Transverse colon (tissue), 4 donors: ENCODE measurements at regions not wholly inside any gene's neighbourhood (a gene's known extent, or its start where the extent isn't known, plus 50 kb on each side); places are given as distances from the start of the nearest gene placed in this dataset.
A peak's percentile ranks its signal among the peaks of the same experiment; 100 is the strongest.

Experiments
- DNase-seq: peaks from one replicate; pipeline ENCODE4 v3.0.0-alpha.2; 2019
- H3K27ac ChIP-seq, 4 donors: fragments of 200-600 bp; sonication (generic); 2 replicates each; pipeline ENCODE4 v1.5.1; 2016 to 2018; ENCODE audit warnings: inconsistent platforms in 4 of 4
- H3K27me3 ChIP-seq: fragments of 200-600 bp; sonication (generic); 2 replicates; pipeline ENCODE4 v1.5.1; 2017; ENCODE audit warnings: inconsistent platforms
- H3K36me3 ChIP-seq, 4 donors: fragments of 200-600 bp; sonication (generic); 2 replicates each; pipeline ENCODE4 v1.5.1; 2017 to 2019; ENCODE audit warnings: inconsistent platforms in 4 of 4
- H3K4me1 ChIP-seq, 4 donors: fragments of 200-600 bp; sonication (generic); 2 replicates each; pipeline ENCODE4 v1.5.1; 2017 to 2020; ENCODE audit warnings: inconsistent platforms in 4 of 4
- H3K4me3 ChIP-seq, 4 donors: fragments of 200-600 bp; sonication (generic); 1 replicate in 1 of 4; 2 replicates in 3 of 4; pipeline versions ENCODE4 v1.5.1 to v1.6.1; 2017 to 2019; ENCODE audit warnings: inconsistent platforms in 4 of 4
- H3K9me3 ChIP-seq, 2 donors: fragments of 200-600 bp; sonication (generic); 2 replicates each; pipeline ENCODE4 v1.5.1; 2017 to 2019; ENCODE audit warnings: inconsistent platforms in 2 of 2
- CTCF ChIP-seq, 5 experiments: fragments of 200-600 bp in 3 of 5; fragments of 450-650 bp in 2 of 5; sonication (generic) in 3 of 5; IDR thresholded peaks; 1 replicate in 2 of 5; 2 replicates in 3 of 5; pipeline ENCODE4 v1.5.1; 2016 to 2017; ENCODE audit warnings: antibody characterized with exemption in 5 of 5, inconsistent platforms in 3 of 5, mild to moderate bottlenecking in 2 of 5, moderate library complexity in 1 of 5
- EP300 ChIP-seq: sonication (generic); formaldehyde crosslinking; IDR thresholded peaks from one replicate; pipeline ENCODE4 v1.6.1; 2017; ENCODE audit warnings: antibody characterized with exemption, low read depth
- POLR2A ChIP-seq: fragments of 450-650 bp; IDR thresholded peaks from one replicate; pipeline ENCODE4 v1.6.1; 2016; ENCODE audit warnings: antibody characterized with exemption, mild to moderate bottlenecking, moderate library complexity
- POLR2AphosphoS5 ChIP-seq, 3 donors: sonication (generic); formaldehyde crosslinking; IDR thresholded peaks; one replicate each; pipeline ENCODE4 v1.6.1; 2016; ENCODE audit warnings: antibody characterized with exemption in 3 of 3
- WGBS, 2 donors: methylation state at CpG; one replicate each; pipeline ENCODE4 v1.1.5; 2018; ENCODE audit warnings: low coverage in 1 of 2; 5-methylcytosine and 5-hydroxymethylcytosine counted together
- in situ Hi-C, 4 donors: fragments of 200-750 bp; cut with MboI; loops; one replicate each; pipeline versions ENCODE4 v1.15.0 to v1.15.1; 2017; ENCODE audit warnings: low sequenced_read_pairs in 3 of 4, low pct_ligation_motif_present in 1 of 4, low pct_unique_long_range_greater_than_20kb in 1 of 4
- intact Hi-C: fragments of 100-400 bp; cut with DNase I; formaldehyde crosslinking; loops from one replicate; pipeline ENCODE4 v1.15.1; 2023; ENCODE audit warnings: low total_unique reads

- no peaks in the 10 kb centered on the region for H3K27me3 ChIP-seq
- no peak for DNase-seq
- TF ChIP-seq CTCF (IDR thresholded peaks at IDR 0.05) (no peak), POLR2A (no peak), EP300 (no peak), POLR2AphosphoS5 (IDR thresholded peaks at IDR 0.05) (no peak)
- no peaks in the 10 kb centered on the region for H3K36me3 ChIP-seq
- no peak overlapping the region for H3K4me3 ChIP-seq
- H3K27ac ChIP-seq = no peak overlapping the region
- intact Hi-C loops = no loop called here
- 29 to 54% methylated on average over 4 of the region's 4 CpGs for WGBS, 2 donors
- H3K9me3 ChIP-seq = no peaks in the 10 kb centered on the region
- peaks cover 0 to 13% (median 5%) of the 10 kb centered on the region in 4 donors for H3K4me1 ChIP-seq
- in situ Hi-C loops = no loop called here
These were observed 88.8 kb downstream of the CD24 start for GRCh38 chr6:106885679-106886078.

- WGBS, 2 donors = 91 to 96% methylated on average over 6 of the region's 6 CpGs
- DNase-seq = no peak
- no peaks in the 10 kb centered on the region for H3K9me3 ChIP-seq
- no peak for TF ChIP-seq POLR2AphosphoS5 (IDR thresholded peaks at IDR 0.05)
- no peak for TF ChIP-seq CTCF (IDR thresholded peaks at IDR 0.05)
- no peak for TF ChIP-seq EP300
- no peak for TF ChIP-seq POLR2A
- no peaks in the 10 kb centered on the region for H3K27me3 ChIP-seq
- H3K4me1 ChIP-seq = peaks cover 0 to 13% (median 5%) of the 10 kb centered on the region in 4 donors
- H3K27ac ChIP-seq = no peak overlapping the region
- H3K4me3 ChIP-seq = no peak overlapping the region
- intact Hi-C loops (no loop called here), in situ Hi-C loops (no loop called here)
- H3K36me3 ChIP-seq = no peaks in the 10 kb centered on the region
These were observed 90.0 kb downstream of the CD24 start for GRCh38 chr6:106884576-106884975.

DNA sequence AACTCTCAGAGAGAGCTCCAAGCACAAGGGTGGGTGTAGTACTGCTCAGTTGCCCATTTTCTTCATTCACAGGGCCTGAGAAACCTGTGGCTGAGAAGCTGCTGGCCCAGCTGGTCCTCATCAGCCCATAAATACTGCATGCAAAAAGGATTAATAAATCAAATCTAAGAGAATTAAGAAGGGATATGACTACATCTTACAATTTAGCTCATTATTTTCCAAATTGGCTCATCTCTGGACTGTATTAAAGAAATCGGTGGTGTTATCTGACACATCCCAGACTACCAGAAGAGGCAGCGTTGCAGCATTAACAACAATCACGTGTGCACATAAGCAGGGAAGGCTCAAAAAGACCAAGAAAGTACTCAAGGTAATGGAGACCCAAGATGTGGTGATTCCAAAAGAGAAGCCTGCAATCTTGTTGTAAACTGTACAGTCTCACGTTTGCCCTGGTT is 90.7 kb downstream of the CD24 start:
- no peak overlapping the region for H3K4me3 ChIP-seq
- H3K27me3 ChIP-seq = no peaks in the 10 kb centered on the region
- WGBS, 2 donors = 49 to 59% methylated on average over 4 of the region's 4 CpGs
- H3K27ac ChIP-seq = no peak overlapping the region
- no peaks in the 10 kb centered on the region for H3K36me3 ChIP-seq
- in situ Hi-C loops = no loop called here
- no peaks in the 10 kb centered on the region for H3K9me3 ChIP-seq
- no peak for DNase-seq
- intact Hi-C loops = no loop called here
- peaks cover 0 to 13% (median 5%) of the 10 kb centered on the region in 4 donors for H3K4me1 ChIP-seq
- TF ChIP-seq CTCF (IDR thresholded peaks at IDR 0.05) (no peak), EP300 (no peak), POLR2AphosphoS5 (IDR thresholded peaks at IDR 0.05) (no peak), POLR2A (no peak)

- H3K4me3 ChIP-seq = no peak overlapping the region
- peak; percentile 25 for DNase-seq
- peak overlapping the region in 2 of 4 donors; percentile 24 to 29 for H3K27ac ChIP-seq
- 78 to 87% methylated on average over 2 to 8 of the region's 8 CpGs for WGBS, 2 donors
- H3K27me3 ChIP-seq = no peaks in the 10 kb centered on the region
- H3K4me1 ChIP-seq = peaks cover 0 to 13% (median 5%) of the 10 kb centered on the region in 4 donors
- in situ Hi-C loops = no loop called here
- intact Hi-C loops = no loop called here
- H3K9me3 ChIP-seq = no peaks in the 10 kb centered on the region
- no peaks in the 10 kb centered on the region for H3K36me3 ChIP-seq
- TF ChIP-seq CTCF (IDR thresholded peaks at IDR 0.05) (no peak), EP300 (no peak), POLR2AphosphoS5 (IDR thresholded peaks at IDR 0.05) (no peak), POLR2A (no peak)
These were observed 91.7 kb downstream of the CD24 start for GRCh38 chr6:106882601-106883518.
